ENCODE measurements at regions not wholly inside any gene's neighbourhood (a gene's known extent, or its start where the extent isn't known, plus 50 kb on each side); places are given as distances from the start of the nearest gene placed in this dataset.

- DNase-seq (ENCODE audit: low read depth), result no peak
Observed at GRCh38 chr2:128578406-128579390, 260.0 kb upstream of the HS6ST1 start.

GRCh38 chr2:128579825-128580224 is 261.2 kb upstream of the HS6ST1 start:
- no peak for DNase-seq (ENCODE audit: low read depth)

GRCh38 chr2:128580988-128581848 is 262.6 kb upstream of the HS6ST1 start:
- DNase-seq (ENCODE audit: low read depth), result no peak

- no peak for DNase-seq (ENCODE audit: low read depth)
Observed at GRCh38 chr2:128581849-128582244, 263.2 kb upstream of the HS6ST1 start.

GRCh38 chr2:128584296-128584890 is 265.7 kb upstream of the HS6ST1 start:
- DNase-seq (ENCODE audit: low read depth), result no peak

GRCh38 chr2:128585706-128586105 is 267.0 kb upstream of the HS6ST1 start:
- DNase-seq (ENCODE audit: low read depth), result no peak

- DNase-seq (ENCODE audit: low read depth), result no peak
Observed at GRCh38 chr2:128589681-128590080, 271.0 kb upstream of the HS6ST1 start.

- no peak for DNase-seq (ENCODE audit: low read depth)
Observed at GRCh38 chr2:128590309-128591021, 271.8 kb upstream of the HS6ST1 start.

GRCh38 chr2:128591022-128591860 is 272.6 kb upstream of the HS6ST1 start:
- DNase-seq (ENCODE audit: low read depth), result no peak

GRCh38 chr2:128591861-128592822 is 273.5 kb upstream of the HS6ST1 start:
- DNase-seq (ENCODE audit: low read depth), result no peak

- no peak for DNase-seq (ENCODE audit: low read depth)
Observed at GRCh38 chr2:128593518-128593878, 274.8 kb upstream of the HS6ST1 start.

GRCh38 chr2:128593879-128594650 is 275.4 kb upstream of the HS6ST1 start:
- DNase-seq (ENCODE audit: low read depth), result no peak

- no peak for DNase-seq (ENCODE audit: low read depth)
Observed at GRCh38 chr2:128594651-128594910, 275.9 kb upstream of the HS6ST1 start.

- DNase-seq (ENCODE audit: low read depth), result no peak
Observed at GRCh38 chr2:128594953-128595677, 276.4 kb upstream of the HS6ST1 start.

- no peak for DNase-seq (ENCODE audit: low read depth)
Observed at GRCh38 chr2:128595763-128596395, 277.2 kb upstream of the HS6ST1 start.

GRCh38 chr2:128596396-128597120 is 277.9 kb upstream of the HS6ST1 start:
- no peak for DNase-seq (ENCODE audit: low read depth)

- no peak for DNase-seq (ENCODE audit: low read depth)
Observed at GRCh38 chr2:128597121-128597762, 278.6 kb upstream of the HS6ST1 start.

All from stimulated activated CD8-positive, alpha-beta memory T cell treated with anti-CD3 and anti-CD28 coated beads, Interleukin-12 subunit alpha, Interleukin-12 subunit beta, amount 100 ng/mL, for 1 hour (primary cell).